ENCODE measurements at regions not wholly inside any gene's neighbourhood (a gene's known extent, or its start where the extent isn't known, plus 50 kb on each side); places are given as distances from the start of the nearest gene placed in this dataset.

GRCh38 chr11:19352771-19353160 is 112.0 kb upstream of the E2F8 start:
- no peak overlapping the region for H3K4ac ChIP-seq (replicated peaks; ENCODE audit: insufficient read length, low read depth, low read length)
- H2BK5ac ChIP-seq (ENCODE audit: low read depth, low read length): no peak overlapping the region
- FAIRE-seq (no peak), DNase-seq (ENCODE audit: low read depth in 1 of 2, low spot score in 2 of 2) (no peak)
- H3K23ac ChIP-seq (ENCODE audit: insufficient read length): no peak overlapping the region
- H3K79me2 ChIP-seq (ENCODE audit: control insufficient read depth in 1 of 2, insufficient read depth in 2 of 2, low read length in 2 of 2): no peaks in the 10 kb centered on the region
- no peak overlapping the region for H4K91ac ChIP-seq (replicated peaks; ENCODE audit: insufficient read length, low read length)
- H3K36me3 ChIP-seq (ENCODE audit: control insufficient read depth in 2 of 4, insufficient read depth in 4 of 4, low read length in 3 of 4): no peaks in the 10 kb centered on the region
- no peaks in the 10 kb centered on the region for H3K4me1 ChIP-seq (replicated peaks in 1 of 4; ENCODE audit: control insufficient read depth in 3 of 4, insufficient read depth in 4 of 4, low read length in 3 of 4)
- H3K14ac ChIP-seq (ENCODE audit: insufficient read length): no peak overlapping the region
- H4K20me1 ChIP-seq (replicated peaks in 1 of 2; ENCODE audit: control insufficient read depth in 1 of 2, insufficient read depth in 2 of 2, low read length in 2 of 2): no peaks in the 10 kb centered on the region
- H3K9me3 ChIP-seq (ENCODE audit: insufficient read depth in 2 of 2, low read depth in 1 of 2, low read length in 1 of 2): no peaks in the 10 kb centered on the region
- no peak overlapping the region for H2BK20ac ChIP-seq (ENCODE audit: low read length)
- no peak overlapping the region for H4K8ac ChIP-seq (ENCODE audit: extremely low read depth, insufficient read depth, low read length)
- no peaks in the 10 kb centered on the region for H3K79me1 ChIP-seq (ENCODE audit: low read depth, low read length)
- 88% methylated on average over 9 of the region's 9 CpGs; no CpG with 5 or more reads in 1 of the 2 experiments for WGBS, 2 experiments (ENCODE audit: extremely low coverage in 1 of 2, insufficient coverage in 1 of 2, insufficient read length in 1 of 2, insufficient replicate concordance in 2 of 2, low coverage in 1 of 2, low lambda C conversion rate in 2 of 2, missing lambda C conversion rate in 1 of 2)
- ChIA-PET CTCF (ENCODE audit: partially characterized antibody) (interaction anchor here (1.5 kb wide), 1 partner anchor 14 kb away, joined by 4 read pairs; no protein-coding TSS in a partner anchor), POLR2A (ENCODE audit: partially characterized antibody) (no interaction called here)
- H3K4me2 ChIP-seq (ENCODE audit: insufficient read depth in 1 of 2, low read depth in 2 of 2, low read length in 2 of 2): no peak overlapping the region
- H2BK120ac ChIP-seq (replicated peaks; ENCODE audit: low read depth, low read length): no peak overlapping the region
- peak overlapping the region; percentile 79; the same call in 1 of the 2 replicates for H2AFZ ChIP-seq (ENCODE audit: low read length)
- H2BK12ac ChIP-seq (ENCODE audit: low read depth, low read length): no peak overlapping the region
- peaks cover 2 to 7% (median 5%) of the 10 kb centered on the region in 4 experiments; a peak in 6 of 7 replicates for H3K27me3 ChIP-seq (replicated peaks in 1 of 4; ENCODE audit: control insufficient read depth in 3 of 4, extremely low read depth in 1 of 4, insufficient read depth in 3 of 4, low read length in 3 of 4)
- no peak overlapping the region for H4K5ac ChIP-seq (ENCODE audit: insufficient read length, low read depth, low read length)
- TF ChIP-seq, protein P1, sequence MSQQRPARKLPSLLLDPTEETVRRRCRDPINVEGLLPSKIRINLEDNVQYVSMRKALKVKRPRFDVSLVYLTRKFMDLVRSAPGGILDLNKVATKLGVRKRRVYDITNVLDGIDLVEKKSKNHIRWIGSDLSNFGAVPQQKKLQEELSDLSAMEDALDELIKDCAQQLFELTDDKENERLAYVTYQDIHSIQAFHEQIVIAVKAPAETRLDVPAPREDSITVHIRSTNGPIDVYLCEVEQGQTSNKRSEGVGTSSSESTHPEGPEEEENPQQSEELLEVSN (IDR thresholded peaks at IDR 0.05): no peak
- no peak for TF ChIP-seq ZNF274 (IDR thresholded peaks at IDR 0.05; ENCODE audit: borderline replicate concordance, extremely low read depth, low read length)
- TF ChIP-seq BRCA1 (IDR thresholded peaks at IDR 0.05; ENCODE audit: low read depth, low read length): no peak
- TF ChIP-seq TCF12 (IDR thresholded peaks at IDR 0.05; ENCODE audit: low read depth, low read length): no peak
- peak; percentile 51 for TF ChIP-seq TEAD4 (IDR thresholded peaks at IDR 0.05; ENCODE audit: low read depth, low read length)
- no peak for TF ChIP-seq RBBP5 (IDR thresholded peaks at IDR 0.05; ENCODE audit: borderline replicate concordance, low read depth, low read length)
- H3K27ac ChIP-seq (ENCODE audit: low read depth, low read length): no peak overlapping the region
- H3K56ac ChIP-seq (replicated peaks; ENCODE audit: insufficient read length, low read depth, low read length): no peak overlapping the region
- no peak overlapping the region for H2AK5ac ChIP-seq (ENCODE audit: low read depth, low read length)
- H3K9ac ChIP-seq (replicated peaks in 1 of 4; ENCODE audit: extremely low read depth in 1 of 4, low read depth in 3 of 4, low read length in 3 of 4): no peak overlapping the region
- H3K23me2 ChIP-seq (ENCODE audit: low read depth, low read length): no peaks in the 10 kb centered on the region
- no peak overlapping the region for H3K18ac ChIP-seq (ENCODE audit: extremely low read depth, low read length)
- no peak overlapping the region for H3K4me3 ChIP-seq (ENCODE audit: extremely low read depth in 1 of 4, insufficient read depth in 2 of 4, low read depth in 3 of 4, low read length in 4 of 4)
- H2BK15ac ChIP-seq (ENCODE audit: low read length): no peak overlapping the region
